A673 (cell line): ENCODE measurements at regions not wholly inside any gene's neighbourhood (a gene's known extent, or its start where the extent isn't known, plus 50 kb on each side); places are given as distances from the start of the nearest gene placed in this dataset.

ENCODE experiments used
- EZH2 ChIP-seq: fragments of 200-600 bp; sonication (generic); IDR thresholded peaks from 2 replicates; pipeline ENCODE4 v1.6.1; 2017; ENCODE audit warnings: borderline replicate concordance, low read depth, mild to moderate bottlenecking, mixed read lengths, antibody characterized with exemption, low read length; ENCODE audit not compliant: poor library complexity, severe bottlenecking
- TF ChIP-seq, protein P1 (sequence below): fragments of 300-800, 200-600 bp; sonication (generic); conservative IDR thresholded peaks from 2 replicates; pipeline ENCODE4 v1.5.1; 2017; ENCODE audit warnings: low read depth, mild to moderate bottlenecking, antibody characterized with exemption, low read length, moderate library complexity, mixed read lengths

GRCh38 chr1:243926803-243927245 lies 76.8 kb upstream of the AKT3 start:
- TF ChIP-seq, protein P1, sequence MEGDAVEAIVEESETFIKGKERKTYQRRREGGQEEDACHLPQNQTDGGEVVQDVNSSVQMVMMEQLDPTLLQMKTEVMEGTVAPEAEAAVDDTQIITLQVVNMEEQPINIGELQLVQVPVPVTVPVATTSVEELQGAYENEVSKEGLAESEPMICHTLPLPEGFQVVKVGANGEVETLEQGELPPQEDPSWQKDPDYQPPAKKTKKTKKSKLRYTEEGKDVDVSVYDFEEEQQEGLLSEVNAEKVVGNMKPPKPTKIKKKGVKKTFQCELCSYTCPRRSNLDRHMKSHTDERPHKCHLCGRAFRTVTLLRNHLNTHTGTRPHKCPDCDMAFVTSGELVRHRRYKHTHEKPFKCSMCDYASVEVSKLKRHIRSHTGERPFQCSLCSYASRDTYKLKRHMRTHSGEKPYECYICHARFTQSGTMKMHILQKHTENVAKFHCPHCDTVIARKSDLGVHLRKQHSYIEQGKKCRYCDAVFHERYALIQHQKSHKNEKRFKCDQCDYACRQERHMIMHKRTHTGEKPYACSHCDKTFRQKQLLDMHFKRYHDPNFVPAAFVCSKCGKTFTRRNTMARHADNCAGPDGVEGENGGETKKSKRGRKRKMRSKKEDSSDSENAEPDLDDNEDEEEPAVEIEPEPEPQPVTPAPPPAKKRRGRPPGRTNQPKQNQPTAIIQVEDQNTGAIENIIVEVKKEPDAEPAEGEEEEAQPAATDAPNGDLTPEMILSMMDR, result no peak
- TF ChIP-seq EZH2, result no peak
